ENCODE measurements at regions not wholly inside any gene's neighbourhood (a gene's known extent, or its start where the extent isn't known, plus 50 kb on each side); places are given as distances from the start of the nearest gene placed in this dataset.

GRCh38 chr5:124044613-124045012 is 532.6 kb downstream of the CSNK1G3 start (continued):
- no peak for TF ChIP-seq NANOG (IDR thresholded peaks at IDR 0.05; ENCODE audit: insufficient read depth, low read depth, low read length, poor library complexity, severe bottlenecking)
- no peak for TF ChIP-seq GTF2F1 (IDR thresholded peaks at IDR 0.05; ENCODE audit: borderline replicate concordance, low read depth, low read length)
- no peak for TF ChIP-seq EP300 (IDR thresholded peaks at IDR 0.05; ENCODE audit: borderline replicate concordance in 1 of 2, low read depth in 2 of 2, low read length in 2 of 2)
- no peak for TF ChIP-seq E2F6 (IDR thresholded peaks at IDR 0.05)
- TF ChIP-seq FOSL1 (IDR thresholded peaks at IDR 0.05; ENCODE audit: insufficient read depth, low read depth, low read length), result no peak
- TF ChIP-seq RBBP5 (IDR thresholded peaks at IDR 0.05; ENCODE audit: borderline replicate concordance, low read depth, low read length), result no peak

All from H1 (cell line).